ENCODE measurements at regions not wholly inside any gene's neighbourhood (a gene's known extent, or its start where the extent isn't known, plus 50 kb on each side); places are given as distances from the start of the nearest gene placed in this dataset.

DNA sequence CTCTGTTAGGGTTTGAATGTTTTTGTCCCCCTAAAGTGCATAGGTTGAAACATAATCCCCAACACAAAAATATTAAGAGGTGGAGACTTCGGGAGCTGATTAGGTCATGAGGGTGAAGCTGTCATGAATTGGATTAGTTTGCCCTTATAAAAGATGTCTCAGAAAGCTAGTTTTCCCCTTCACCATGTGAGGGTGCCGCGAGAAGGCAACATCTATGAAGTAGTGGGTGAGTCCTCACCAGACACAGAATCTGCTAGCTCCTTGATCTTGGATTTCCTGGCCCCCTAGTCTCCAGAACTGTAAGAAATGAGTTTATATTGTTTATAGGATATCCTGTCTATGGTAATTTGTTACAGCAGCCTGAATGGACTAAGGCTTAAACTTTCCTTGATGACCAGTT, 301.5 kb upstream of the ATP2B1 start:
- ChIA-PET CTCF (interaction anchor here (1.0 kb wide), 1 partner anchor 467 kb away, joined by 4 read pairs; no protein-coding TSS in a partner anchor), POLR2A (no interaction called here)
- Mint-ChIP-seq H3K9me3 (ENCODE audit: insufficient read depth) (no peaks in the 10 kb centered on the region), H3K27ac (no peak overlapping the region), H3K27me3 (ENCODE audit: low read depth) (peaks cover 4% of the 10 kb centered on the region), H3K4me1 (ENCODE audit: low read depth) (no peaks in the 10 kb centered on the region), H3K36me3 (ENCODE audit: low read depth) (no peaks in the 10 kb centered on the region), H3K4me3 (no peak overlapping the region)
- no peak for ATAC-seq
- DNase-seq = no peak

DNA sequence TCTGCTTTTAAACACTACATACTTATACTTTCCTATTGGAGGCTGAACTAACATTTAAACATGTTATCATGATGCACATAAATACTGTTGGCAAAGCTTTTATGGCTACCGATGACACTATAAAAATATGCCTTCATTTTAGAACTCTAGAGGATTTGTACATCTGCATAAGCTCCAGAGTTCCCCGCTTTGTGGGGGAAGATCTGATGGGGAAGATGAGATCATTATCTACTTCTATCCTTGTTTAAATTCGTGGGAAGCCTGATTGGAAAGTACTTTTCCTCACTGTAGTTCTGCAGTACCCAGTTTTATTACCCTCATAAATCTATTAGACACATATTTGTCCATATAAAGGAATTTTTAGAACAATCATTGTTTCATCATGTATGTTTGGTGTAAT, 299.6 kb upstream of the ATP2B1 start:
- no peaks in the 10 kb centered on the region for H3K36me3 Mint-ChIP-seq (ENCODE audit: low read depth)
- H3K4me1 Mint-ChIP-seq (ENCODE audit: low read depth) = no peaks in the 10 kb centered on the region
- ATAC-seq (no peak), DNase-seq (no peak)
- no peak overlapping the region for H3K27ac Mint-ChIP-seq
- no peak overlapping the region for H3K4me3 Mint-ChIP-seq
- no peaks in the 10 kb centered on the region for H3K9me3 Mint-ChIP-seq (ENCODE audit: insufficient read depth)
- peaks cover 4% of the 10 kb centered on the region for H3K27me3 Mint-ChIP-seq (ENCODE audit: low read depth)
- CTCF ChIA-PET = no interaction called here
- POLR2A ChIA-PET = no interaction called here

DNA sequence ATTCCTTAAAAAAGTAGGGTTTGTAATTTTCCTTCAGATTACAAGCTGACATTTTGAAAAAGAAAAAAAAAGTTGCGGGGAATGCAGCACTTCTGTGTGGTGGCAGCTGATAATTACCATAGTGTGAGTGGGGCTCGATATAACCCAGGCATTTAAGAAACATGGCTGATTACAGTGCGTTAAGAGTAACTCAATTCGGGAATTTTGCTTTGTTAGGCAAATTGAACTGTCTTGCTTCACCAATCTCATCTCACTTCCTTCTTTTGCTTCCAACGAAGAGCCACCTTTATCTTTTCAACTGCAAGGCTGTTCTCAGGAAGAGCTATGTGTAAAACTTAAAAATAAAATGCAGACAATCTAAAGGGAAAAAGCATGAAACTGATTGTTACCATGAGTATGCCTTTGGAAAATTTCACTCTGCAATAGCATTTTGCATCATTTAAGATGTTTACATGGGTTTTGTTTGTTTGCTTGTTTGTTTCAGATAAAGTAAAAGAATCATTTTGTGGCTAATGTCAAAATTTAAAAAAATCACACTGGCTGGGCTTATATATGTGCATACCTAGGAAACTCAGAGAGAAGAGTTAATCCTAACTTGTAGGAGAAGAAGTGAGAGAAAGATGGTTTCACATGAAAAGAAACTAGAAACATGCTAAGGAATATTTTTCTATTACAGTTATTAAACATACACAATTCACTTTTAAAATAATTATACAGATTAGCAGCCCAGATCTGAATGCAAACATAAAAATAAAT, 295.9 kb upstream of the ATP2B1 start:
- peaks cover 4% of the 10 kb centered on the region for H3K27me3 Mint-ChIP-seq (ENCODE audit: low read depth)
- H3K36me3 Mint-ChIP-seq (ENCODE audit: low read depth) = no peaks in the 10 kb centered on the region
- ATAC-seq (no peak), DNase-seq (no peak)
- no peaks in the 10 kb centered on the region for H3K4me1 Mint-ChIP-seq (ENCODE audit: low read depth)
- peaks cover 4% of the 10 kb centered on the region for H3K9me3 Mint-ChIP-seq (ENCODE audit: insufficient read depth)
- H3K4me3 Mint-ChIP-seq = no peak overlapping the region
- POLR2A ChIA-PET = interaction anchor here (0.6 kb wide), 1 partner anchor 51 kb away, joined by 3 read pairs; no protein-coding TSS in a partner anchor
- H3K27ac Mint-ChIP-seq = no peak overlapping the region
- CTCF ChIA-PET = no interaction called here

DNA sequence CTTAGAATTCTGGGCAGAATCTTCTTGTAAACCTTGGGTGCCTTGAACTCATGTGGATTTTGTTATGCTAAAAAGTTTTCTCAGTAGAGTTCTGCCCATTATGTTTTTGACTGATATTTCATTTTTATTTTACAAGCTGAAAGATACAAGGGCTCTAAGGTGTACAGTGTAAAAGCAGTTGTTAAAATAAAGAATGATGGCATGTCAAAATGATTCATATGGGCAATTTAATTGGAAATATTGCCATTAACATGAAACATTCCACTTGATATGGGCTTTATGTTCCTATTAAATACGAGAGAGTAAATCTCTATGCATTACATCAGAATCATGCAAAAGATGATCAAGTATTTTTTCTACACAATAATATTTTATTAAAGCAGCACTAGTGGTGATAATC, 295.1 kb upstream of the ATP2B1 start:
- Mint-ChIP-seq H3K4me1 (ENCODE audit: low read depth) (no peaks in the 10 kb centered on the region), H3K4me3 (no peak overlapping the region), H3K36me3 (ENCODE audit: low read depth) (no peaks in the 10 kb centered on the region), H3K27me3 (ENCODE audit: low read depth) (no peaks in the 10 kb centered on the region), H3K9me3 (ENCODE audit: insufficient read depth) (peaks cover 6% of the 10 kb centered on the region), H3K27ac (no peak overlapping the region)
- POLR2A ChIA-PET = no interaction called here
- no peak for ATAC-seq
- DNase-seq = no peak
- CTCF ChIA-PET = no interaction called here

DNA sequence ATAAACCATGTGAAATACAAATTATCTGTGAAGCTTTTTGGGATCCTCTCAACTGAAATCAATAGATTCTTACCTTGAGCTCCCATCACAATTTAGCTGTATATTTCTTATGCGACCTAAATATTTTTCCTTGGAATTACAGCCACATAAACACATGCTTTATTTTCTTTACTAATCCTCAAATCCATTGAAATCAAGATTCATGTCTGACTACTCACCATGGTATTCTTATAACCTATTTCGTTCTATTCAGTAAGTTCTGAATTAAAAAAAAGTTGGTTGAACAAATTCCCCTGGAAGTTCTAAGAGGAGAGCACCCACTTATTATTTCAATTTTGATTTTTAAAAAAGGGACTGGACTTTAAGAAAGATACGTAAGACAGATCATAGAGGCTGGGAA, 292.1 kb upstream of the ATP2B1 start:
- Mint-ChIP-seq H3K27ac (no peak overlapping the region), H3K4me3 (no peak overlapping the region), H3K27me3 (ENCODE audit: low read depth) (no peaks in the 10 kb centered on the region), H3K36me3 (ENCODE audit: low read depth) (no peaks in the 10 kb centered on the region), H3K4me1 (ENCODE audit: low read depth) (no peaks in the 10 kb centered on the region), H3K9me3 (ENCODE audit: insufficient read depth) (peaks cover 6% of the 10 kb centered on the region)
- DNase-seq = no peak
- ATAC-seq = no peak
- ChIA-PET POLR2A (no interaction called here), CTCF (interaction anchor here (1.5 kb wide), 1 partner anchor 41 kb away, joined by 3 read pairs; no protein-coding TSS in a partner anchor)

DNA sequence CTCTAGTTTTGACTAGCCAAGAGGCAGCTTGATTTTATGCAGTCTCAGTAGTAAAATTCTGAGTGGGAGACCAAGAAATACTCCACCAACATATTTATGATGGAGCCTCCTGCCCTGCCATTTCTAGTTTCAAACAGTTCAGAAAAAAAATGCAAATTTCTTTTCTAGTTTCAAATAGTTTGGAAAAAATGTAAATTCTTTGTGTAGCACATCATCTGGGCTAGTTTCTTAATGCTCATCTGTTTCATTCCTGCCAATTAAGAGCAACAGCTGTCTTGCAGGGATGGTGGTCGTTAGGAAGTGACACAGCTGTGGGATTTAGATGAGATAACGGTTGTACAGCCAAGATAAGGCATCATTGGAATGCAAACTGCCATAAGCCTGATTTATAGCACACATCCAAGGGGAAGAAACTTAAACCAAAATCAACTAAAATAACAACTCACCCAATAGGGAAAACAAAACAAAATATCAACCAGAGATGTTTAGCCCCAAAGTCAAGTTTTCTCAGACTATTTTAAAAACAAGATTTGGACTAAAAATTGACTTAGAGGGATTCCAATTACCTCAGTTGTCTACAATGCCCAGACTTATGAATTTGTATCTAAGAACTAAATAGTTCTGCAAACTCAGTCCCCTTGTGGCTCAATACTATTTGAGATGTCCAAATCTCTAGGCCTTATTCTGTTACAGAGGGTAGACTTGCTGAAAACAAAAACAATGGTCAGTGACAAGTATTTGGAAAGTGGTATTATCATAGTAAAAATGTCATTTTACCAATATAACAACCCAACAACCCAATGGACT, 291.3 kb upstream of the ATP2B1 start:
- ChIA-PET CTCF (no interaction called here), POLR2A (no interaction called here)
- H3K27me3 Mint-ChIP-seq (ENCODE audit: low read depth) = no peaks in the 10 kb centered on the region
- H3K9me3 Mint-ChIP-seq (ENCODE audit: insufficient read depth) = peaks cover 6% of the 10 kb centered on the region
- DNase-seq (no peak), ATAC-seq (no peak)
- H3K4me1 Mint-ChIP-seq (ENCODE audit: low read depth) = no peaks in the 10 kb centered on the region
- H3K36me3 Mint-ChIP-seq (ENCODE audit: low read depth) = no peaks in the 10 kb centered on the region
- no peak overlapping the region for H3K27ac Mint-ChIP-seq
- H3K4me3 Mint-ChIP-seq = no peak overlapping the region

DNA sequence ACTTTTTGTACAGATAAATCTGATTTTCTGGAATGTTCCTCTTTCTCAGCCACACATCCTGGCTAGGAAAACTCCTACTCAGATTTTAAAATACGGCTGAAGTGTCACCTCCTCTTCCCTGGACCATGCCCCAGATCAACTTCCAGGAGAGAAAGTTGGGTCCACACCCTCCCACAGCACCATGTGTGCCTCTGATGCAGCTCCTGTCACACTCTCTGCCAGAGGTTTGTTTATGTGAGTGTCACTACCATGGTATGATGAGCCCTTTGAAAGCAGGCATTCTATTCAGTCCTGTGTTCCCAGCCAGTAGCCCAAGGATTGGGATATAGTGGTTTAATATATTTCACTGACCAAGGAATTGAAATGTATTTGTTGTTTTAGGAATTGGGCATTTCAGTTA, 287.2 kb upstream of the ATP2B1 start:
- DNase-seq (no peak), ATAC-seq (no peak)
- Mint-ChIP-seq H3K27me3 (ENCODE audit: low read depth) (no peaks in the 10 kb centered on the region), H3K4me3 (no peak overlapping the region), H3K36me3 (ENCODE audit: low read depth) (no peaks in the 10 kb centered on the region), H3K27ac (no peak overlapping the region), H3K4me1 (ENCODE audit: low read depth) (no peaks in the 10 kb centered on the region), H3K9me3 (ENCODE audit: insufficient read depth) (peaks cover 6% of the 10 kb centered on the region)
- CTCF ChIA-PET = interaction anchor here (0.7 kb wide), 1 partner anchor 45 kb away, joined by 3 read pairs; no protein-coding TSS in a partner anchor
- POLR2A ChIA-PET = interaction anchor here (0.6 kb wide), 1 partner anchor 13 kb away, joined by 3 read pairs; no protein-coding TSS in a partner anchor

DNA sequence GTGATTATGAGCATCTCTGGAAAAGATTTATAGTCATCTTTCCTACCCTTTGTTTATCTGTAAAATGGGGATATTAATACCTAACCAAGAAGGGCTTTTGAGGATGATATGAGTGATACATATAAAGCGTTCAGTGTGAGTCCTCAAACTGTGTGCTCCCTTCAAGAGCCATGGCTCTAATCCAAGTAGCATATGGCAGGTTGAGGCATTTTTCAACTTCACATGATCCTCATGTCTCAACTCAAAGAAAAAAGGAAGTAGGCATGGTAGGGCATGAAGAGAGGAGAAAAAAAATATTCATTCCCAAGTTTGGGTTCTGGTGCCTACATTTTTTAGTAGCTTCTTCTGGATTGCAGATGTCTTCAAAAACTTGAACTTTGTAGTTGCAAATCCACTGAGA, 286.3 kb upstream of the ATP2B1 start:
- no peak overlapping the region for H3K4me3 Mint-ChIP-seq
- H3K27me3 Mint-ChIP-seq (ENCODE audit: low read depth) = no peaks in the 10 kb centered on the region
- ChIA-PET CTCF (no interaction called here), POLR2A (no interaction called here)
- ATAC-seq = no peak
- peaks cover 6% of the 10 kb centered on the region for H3K9me3 Mint-ChIP-seq (ENCODE audit: insufficient read depth)
- DNase-seq = no peak
- H3K36me3 Mint-ChIP-seq (ENCODE audit: low read depth) = no peaks in the 10 kb centered on the region
- no peak overlapping the region for H3K27ac Mint-ChIP-seq
- H3K4me1 Mint-ChIP-seq (ENCODE audit: low read depth) = no peaks in the 10 kb centered on the region

DNA sequence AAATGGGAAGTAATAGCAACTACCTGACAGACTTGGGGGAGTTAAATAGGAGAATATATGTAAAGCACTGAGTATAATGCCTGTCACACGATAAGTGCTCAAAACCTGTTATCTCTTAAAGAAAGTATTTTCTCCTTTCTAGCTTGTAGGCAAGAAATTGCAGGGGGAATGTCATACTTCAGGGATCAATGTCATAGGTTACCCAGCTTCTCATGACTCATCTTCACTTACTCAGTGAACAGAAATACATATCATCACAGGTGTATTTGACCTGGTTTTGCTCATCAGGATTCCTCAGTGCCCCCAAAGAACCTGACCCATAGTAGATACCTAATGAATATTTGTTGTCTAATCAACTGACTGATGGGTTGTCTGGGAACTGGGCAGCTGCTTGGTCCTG, 285.0 kb upstream of the ATP2B1 start:
- ATAC-seq = no peak
- Mint-ChIP-seq H3K36me3 (ENCODE audit: low read depth) (no peaks in the 10 kb centered on the region), H3K4me3 (no peak overlapping the region), H3K27ac (no peak overlapping the region), H3K27me3 (ENCODE audit: low read depth) (no peaks in the 10 kb centered on the region), H3K9me3 (ENCODE audit: insufficient read depth) (no peaks in the 10 kb centered on the region), H3K4me1 (ENCODE audit: low read depth) (no peaks in the 10 kb centered on the region)
- CTCF ChIA-PET = no interaction called here
- POLR2A ChIA-PET = no interaction called here
- no peak for DNase-seq

DNA sequence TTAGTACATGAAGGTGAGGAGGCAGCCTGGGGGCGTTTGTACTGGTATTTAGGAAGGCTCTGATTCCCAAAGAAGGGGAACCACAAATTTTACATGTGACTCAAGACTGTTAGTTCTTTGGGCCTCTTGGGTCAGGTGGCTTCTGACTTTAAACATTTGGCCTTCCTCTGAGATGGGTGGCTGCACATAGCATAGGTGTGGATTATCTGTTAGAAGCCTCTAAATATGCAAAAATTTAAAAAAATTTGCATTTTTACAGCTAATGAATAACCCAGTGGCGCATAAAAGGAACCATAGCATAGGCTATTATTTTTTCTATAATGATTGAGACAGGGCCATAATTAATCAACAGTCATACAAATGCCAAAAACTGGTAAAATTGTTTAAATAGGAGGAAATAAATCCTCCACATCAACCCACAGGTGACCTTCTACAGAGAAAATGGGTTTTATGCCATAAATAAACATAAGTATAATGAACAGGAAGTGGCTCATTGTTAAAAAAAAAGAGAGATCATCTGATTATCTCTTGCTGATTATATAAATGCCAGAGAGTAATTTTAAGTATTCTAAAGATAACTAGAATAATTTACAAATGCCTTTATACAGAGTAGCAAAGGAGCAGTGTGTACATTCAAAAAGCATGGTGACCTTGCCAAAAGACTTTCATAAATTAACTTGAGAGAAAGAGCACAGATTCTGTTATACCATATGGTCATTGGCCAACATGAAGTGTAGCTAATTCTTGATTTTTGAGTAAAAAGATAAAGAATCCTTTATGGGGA, 284.2 kb upstream of the ATP2B1 start:
- ATAC-seq (no peak), DNase-seq (no peak)
- ChIA-PET CTCF (interaction anchor here (1.0 kb wide), 1 partner anchor 9 kb away, joined by 3 read pairs; no protein-coding TSS in a partner anchor), POLR2A (no interaction called here)
- no peak overlapping the region for H3K4me3 Mint-ChIP-seq
- H3K4me1 Mint-ChIP-seq (ENCODE audit: low read depth) = no peaks in the 10 kb centered on the region
- H3K27me3 Mint-ChIP-seq (ENCODE audit: low read depth) = no peaks in the 10 kb centered on the region
- H3K36me3 Mint-ChIP-seq (ENCODE audit: low read depth) = no peaks in the 10 kb centered on the region
- no peak overlapping the region for H3K27ac Mint-ChIP-seq
- no peaks in the 10 kb centered on the region for H3K9me3 Mint-ChIP-seq (ENCODE audit: insufficient read depth)

DNA sequence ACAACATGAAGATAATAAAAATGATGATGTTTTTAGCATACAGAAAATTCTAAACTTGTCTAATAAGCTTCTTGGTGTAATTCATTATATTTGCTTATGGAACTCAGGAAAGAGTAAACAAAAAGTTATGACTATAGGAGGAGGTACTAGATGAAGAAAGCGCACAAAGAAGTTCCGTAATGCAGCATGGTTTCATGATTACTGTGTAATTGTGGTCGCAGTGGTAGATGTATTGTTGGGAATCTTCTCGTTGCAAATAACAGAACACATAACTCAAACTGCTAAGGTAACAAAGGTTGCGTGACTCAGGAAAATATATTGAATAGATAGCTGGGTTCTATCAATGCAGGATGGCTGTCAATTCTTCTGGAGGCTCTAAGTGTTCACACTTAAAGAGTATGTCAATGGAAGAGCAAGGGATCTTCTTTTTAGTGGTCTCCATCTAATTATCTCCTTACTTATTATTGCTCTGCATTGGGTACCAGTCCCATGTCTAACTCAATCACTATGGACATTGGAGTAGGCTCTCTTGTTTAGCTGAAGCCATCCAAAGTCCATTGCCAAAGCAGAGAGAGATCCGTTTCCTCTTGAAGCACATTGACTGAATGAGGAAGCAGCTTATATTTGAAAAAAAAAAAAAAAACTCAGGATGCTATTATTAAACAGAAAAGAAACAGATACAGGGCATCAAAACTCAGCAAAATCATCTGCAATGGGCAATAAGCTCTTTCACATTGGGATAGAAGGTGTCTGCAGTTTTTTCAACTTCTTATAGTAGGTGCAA, 283.4 kb upstream of the ATP2B1 start:
- Mint-ChIP-seq H3K27ac (no peak overlapping the region), H3K9me3 (ENCODE audit: insufficient read depth) (no peaks in the 10 kb centered on the region), H3K36me3 (ENCODE audit: low read depth) (no peaks in the 10 kb centered on the region), H3K4me1 (ENCODE audit: low read depth) (no peaks in the 10 kb centered on the region), H3K27me3 (ENCODE audit: low read depth) (no peaks in the 10 kb centered on the region), H3K4me3 (no peak overlapping the region)
- no peak for DNase-seq
- ChIA-PET CTCF (interaction anchor here (1.0 to 1.1 kb wide), 2 partner anchors 10 to 11 kb away, joined by 3 to 5 read pairs; no protein-coding TSS in a partner anchor), POLR2A (no interaction called here)
- ATAC-seq = no peak
